ENCODE measurements at regions not wholly inside any gene's neighbourhood (a gene's known extent, or its start where the extent isn't known, plus 50 kb on each side); places are given as distances from the start of the nearest gene placed in this dataset.

DNA sequence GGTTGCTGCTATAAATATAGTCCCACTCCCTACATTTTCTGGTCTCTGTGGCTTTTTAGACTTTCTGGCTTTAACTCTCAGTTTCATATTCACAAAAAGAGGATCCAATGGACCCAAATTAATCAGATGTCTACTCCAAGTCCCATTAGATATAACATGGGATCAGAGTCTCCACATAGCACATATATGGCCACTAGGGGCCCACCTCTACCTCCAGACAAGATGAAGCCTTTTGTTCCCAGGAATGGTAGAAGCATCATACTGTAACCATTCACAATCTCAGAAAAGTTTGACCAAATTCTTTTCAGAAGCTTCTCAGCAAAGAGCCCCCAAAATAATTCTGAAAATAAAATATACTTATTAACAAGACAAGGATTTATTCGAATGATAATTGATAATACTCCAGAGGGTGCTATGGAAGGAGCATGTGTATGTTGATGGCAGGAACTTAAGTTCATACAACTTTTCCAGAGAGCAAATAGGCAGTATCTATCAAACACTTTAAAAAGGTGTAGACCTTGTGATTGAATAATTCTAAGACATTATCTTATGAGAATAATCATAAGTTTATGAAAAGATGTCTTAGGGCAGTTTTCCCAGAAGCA is 382.3 kb upstream of the CRIM1 start:
- TF ChIP-seq, protein P1, sequence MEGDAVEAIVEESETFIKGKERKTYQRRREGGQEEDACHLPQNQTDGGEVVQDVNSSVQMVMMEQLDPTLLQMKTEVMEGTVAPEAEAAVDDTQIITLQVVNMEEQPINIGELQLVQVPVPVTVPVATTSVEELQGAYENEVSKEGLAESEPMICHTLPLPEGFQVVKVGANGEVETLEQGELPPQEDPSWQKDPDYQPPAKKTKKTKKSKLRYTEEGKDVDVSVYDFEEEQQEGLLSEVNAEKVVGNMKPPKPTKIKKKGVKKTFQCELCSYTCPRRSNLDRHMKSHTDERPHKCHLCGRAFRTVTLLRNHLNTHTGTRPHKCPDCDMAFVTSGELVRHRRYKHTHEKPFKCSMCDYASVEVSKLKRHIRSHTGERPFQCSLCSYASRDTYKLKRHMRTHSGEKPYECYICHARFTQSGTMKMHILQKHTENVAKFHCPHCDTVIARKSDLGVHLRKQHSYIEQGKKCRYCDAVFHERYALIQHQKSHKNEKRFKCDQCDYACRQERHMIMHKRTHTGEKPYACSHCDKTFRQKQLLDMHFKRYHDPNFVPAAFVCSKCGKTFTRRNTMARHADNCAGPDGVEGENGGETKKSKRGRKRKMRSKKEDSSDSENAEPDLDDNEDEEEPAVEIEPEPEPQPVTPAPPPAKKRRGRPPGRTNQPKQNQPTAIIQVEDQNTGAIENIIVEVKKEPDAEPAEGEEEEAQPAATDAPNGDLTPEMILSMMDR (IDR thresholded peaks at IDR 0.05) = peak; percentile 53; the same call in 1 of the 2 replicates
- TF ChIP-seq, protein P2, sequence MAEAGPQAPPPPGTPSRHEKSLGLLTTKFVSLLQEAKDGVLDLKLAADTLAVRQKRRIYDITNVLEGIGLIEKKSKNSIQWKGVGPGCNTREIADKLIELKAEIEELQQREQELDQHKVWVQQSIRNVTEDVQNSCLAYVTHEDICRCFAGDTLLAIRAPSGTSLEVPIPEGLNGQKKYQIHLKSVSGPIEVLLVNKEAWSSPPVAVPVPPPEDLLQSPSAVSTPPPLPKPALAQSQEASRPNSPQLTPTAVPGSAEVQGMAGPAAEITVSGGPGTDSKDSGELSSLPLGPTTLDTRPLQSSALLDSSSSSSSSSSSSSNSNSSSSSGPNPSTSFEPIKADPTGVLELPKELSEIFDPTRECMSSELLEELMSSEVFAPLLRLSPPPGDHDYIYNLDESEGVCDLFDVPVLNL (CRISPR knock-in tag; IDR thresholded peaks at IDR 0.05; ENCODE audit: borderline replicate concordance, low read depth) = no peak
- TF ChIP-seq ELF4 (CRISPR knock-in tag; IDR thresholded peaks at IDR 0.05; ENCODE audit: low read depth) (no peak), CREM (CRISPR knock-in tag; IDR thresholded peaks at IDR 0.05) (no peak), TCF7 (CRISPR knock-in tag; IDR thresholded peaks at IDR 0.05; ENCODE audit: low read depth) (no peak), ESRRA (CRISPR knock-in tag; IDR thresholded peaks at IDR 0.05; ENCODE audit: borderline replicate concordance) (no peak), FOXK1 (CRISPR knock-in tag; IDR thresholded peaks at IDR 0.05) (no peak)
- TF ChIP-seq, protein P3, sequence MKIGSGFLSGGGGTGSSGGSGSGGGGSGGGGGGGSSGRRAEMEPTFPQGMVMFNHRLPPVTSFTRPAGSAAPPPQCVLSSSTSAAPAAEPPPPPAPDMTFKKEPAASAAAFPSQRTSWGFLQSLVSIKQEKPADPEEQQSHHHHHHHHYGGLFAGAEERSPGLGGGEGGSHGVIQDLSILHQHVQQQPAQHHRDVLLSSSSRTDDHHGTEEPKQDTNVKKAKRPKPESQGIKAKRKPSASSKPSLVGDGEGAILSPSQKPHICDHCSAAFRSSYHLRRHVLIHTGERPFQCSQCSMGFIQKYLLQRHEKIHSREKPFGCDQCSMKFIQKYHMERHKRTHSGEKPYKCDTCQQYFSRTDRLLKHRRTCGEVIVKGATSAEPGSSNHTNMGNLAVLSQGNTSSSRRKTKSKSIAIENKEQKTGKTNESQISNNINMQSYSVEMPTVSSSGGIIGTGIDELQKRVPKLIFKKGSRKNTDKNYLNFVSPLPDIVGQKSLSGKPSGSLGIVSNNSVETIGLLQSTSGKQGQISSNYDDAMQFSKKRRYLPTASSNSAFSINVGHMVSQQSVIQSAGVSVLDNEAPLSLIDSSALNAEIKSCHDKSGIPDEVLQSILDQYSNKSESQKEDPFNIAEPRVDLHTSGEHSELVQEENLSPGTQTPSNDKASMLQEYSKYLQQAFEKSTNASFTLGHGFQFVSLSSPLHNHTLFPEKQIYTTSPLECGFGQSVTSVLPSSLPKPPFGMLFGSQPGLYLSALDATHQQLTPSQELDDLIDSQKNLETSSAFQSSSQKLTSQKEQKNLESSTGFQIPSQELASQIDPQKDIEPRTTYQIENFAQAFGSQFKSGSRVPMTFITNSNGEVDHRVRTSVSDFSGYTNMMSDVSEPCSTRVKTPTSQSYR (CRISPR knock-in tag; IDR thresholded peaks at IDR 0.05) = no peak

Measured in WTC11 (cell line).